Sigmoid colon (tissue), 6 donors: ENCODE measurements at regions not wholly inside any gene's neighbourhood (a gene's known extent, or its start where the extent isn't known, plus 50 kb on each side); places are given as distances from the start of the nearest gene placed in this dataset.

Experiments
- DNase-seq: peaks from one replicate; pipeline ENCODE4 v3.0.0-alpha.2; 2019
- H3K27ac ChIP-seq, 4 donors: fragments of 200-600 bp; sonication (generic); one replicate each; pipeline ENCODE4 v1.5.1; 2016 to 2019; ENCODE audit warnings: mild to moderate bottlenecking in 1 of 4
- H3K27me3 ChIP-seq, 3 donors: fragments of 200-600 bp; sonication (generic); one replicate each; pipeline ENCODE4 v1.5.1; 2019; ENCODE audit warnings: mild to moderate bottlenecking in 1 of 3
- H3K36me3 ChIP-seq, 4 donors: fragments of 200-600 bp; sonication (generic); one replicate each; pipeline ENCODE4 v1.5.1; 2016 to 2019
- H3K4me1 ChIP-seq, 4 donors: fragments of 200-600 bp; sonication (generic); one replicate each; pipeline ENCODE4 v1.5.1; 2017 to 2019
- H3K4me3 ChIP-seq, 4 donors: fragments of 200-600 bp; sonication (generic); one replicate each; pipeline ENCODE4 v1.5.1; 2017 to 2019; ENCODE audit warnings: mild to moderate bottlenecking in 2 of 4, moderate library complexity in 1 of 4
- H3K9me3 ChIP-seq, 4 donors: fragments of 200-600 bp in 3 of 4; sonication (generic) in 3 of 4; one replicate each; pipeline versions ENCODE4 v1.5.1 to v1.6.1; 2013 to 2019
- CTCF ChIP-seq, 4 experiments: fragments of 450-650 bp in 3 of 4; fragments of 200-600 bp in 1 of 4; IDR thresholded peaks; one replicate each; pipeline ENCODE4 v1.5.1; 2016 to 2019; ENCODE audit warnings: antibody characterized with exemption in 4 of 4, mild to moderate bottlenecking in 3 of 4, moderate library complexity in 2 of 4
- EP300 ChIP-seq, 4 donors: sonication (generic); formaldehyde crosslinking; IDR thresholded peaks; one replicate each; pipeline ENCODE4 v1.6.1; 2017; ENCODE audit warnings: antibody characterized with exemption in 4 of 4
- POLR2A ChIP-seq, 2 donors: fragments of 450-650 bp; IDR thresholded peaks; one replicate each; pipeline ENCODE4 v1.6.1; 2016; ENCODE audit warnings: antibody characterized with exemption in 2 of 2, mild to moderate bottlenecking in 2 of 2, moderate library complexity in 2 of 2
- POLR2AphosphoS5 ChIP-seq, 4 donors: sonication (generic); formaldehyde crosslinking; IDR thresholded peaks; one replicate each; pipeline ENCODE4 v1.6.1; 2017; ENCODE audit warnings: antibody characterized with exemption in 4 of 4
- WGBS, 2 donors: extraction: QIAGEN DNeasy Blood & Tissue Kit; methylation state at CpG; one replicate each; pipeline ENCODE4 v1.1.7; 2013; 5-methylcytosine and 5-hydroxymethylcytosine counted together
- intact Hi-C: fragments of 100-400 bp; cut with DNase I; formaldehyde crosslinking; loops from one replicate; pipeline ENCODE4 v1.15.1; 2023
- donor health status: healthy with polysubstance abuse.
- donor health status: healthy.

- Histone ChIP-seq H3K27me3 (no peaks in the 10 kb centered on the region), H3K9me3 (no peaks in the 10 kb centered on the region), H3K36me3 (no peaks in the 10 kb centered on the region), H3K27ac (peak overlapping the region in 2 of 4 donors; percentile 21 to 79), H3K4me1 (peaks cover 0 to 51% (median 39%) of the 10 kb centered on the region in 4 donors), H3K4me3 (no peak overlapping the region)
- DNase-seq, result no peak
- WGBS, 2 donors, result 86 to 88% methylated on average over 7 of the region's 7 CpGs
- intact Hi-C loops, result no loop called here
- TF ChIP-seq CTCF (IDR thresholded peaks at IDR 0.05) (no peak), EP300 (IDR thresholded peaks at IDR 0.05) (no peak), POLR2A (IDR thresholded peaks at IDR 0.05) (no peak), POLR2AphosphoS5 (IDR thresholded peaks at IDR 0.05) (no peak)
These were observed 75.4 kb downstream of the VCPKMT start for GRCh38 chr14:50040895-50041465.

GRCh38 chr14:50041980-50042379 is 74.4 kb downstream of the VCPKMT start:
- H3K27ac ChIP-seq, result no peak overlapping the region
- DNase-seq, result no peak
- no peaks in the 10 kb centered on the region for H3K36me3 ChIP-seq
- H3K4me3 ChIP-seq, result no peak overlapping the region
- TF ChIP-seq CTCF (IDR thresholded peaks at IDR 0.05) (no peak), POLR2AphosphoS5 (IDR thresholded peaks at IDR 0.05) (no peak)
- H3K9me3 ChIP-seq, result no peaks in the 10 kb centered on the region
- H3K4me1 ChIP-seq, result peaks cover 0 to 44% (median 35%) of the 10 kb centered on the region in 4 donors
- 95 to 97% methylated on average over 3 of the region's 3 CpGs for WGBS, 2 donors
- H3K27me3 ChIP-seq, result no peaks in the 10 kb centered on the region
- intact Hi-C loops, result no loop called here

- Histone ChIP-seq H3K36me3 (no peaks in the 10 kb centered on the region), H3K27me3 (no peaks in the 10 kb centered on the region), H3K4me3 (no peak overlapping the region), H3K4me1 (peaks cover 0 to 23% (median 20%) of the 10 kb centered on the region in 4 donors), H3K27ac (peak overlapping the region; percentile 25 to 79 (median 69)), H3K9me3 (no peaks in the 10 kb centered on the region)
- 39 to 65% methylated on average over 4 of the region's 4 CpGs for WGBS, 2 donors
- DNase-seq, result no peak
- no peak for TF ChIP-seq POLR2AphosphoS5 (IDR thresholded peaks at IDR 0.05)
- TF ChIP-seq POLR2A (IDR thresholded peaks at IDR 0.05), result no peak
- no peak for TF ChIP-seq CTCF (IDR thresholded peaks at IDR 0.05)
- no peak for TF ChIP-seq EP300 (IDR thresholded peaks at IDR 0.05)
- intact Hi-C loops, result no loop called here
These were observed 72.2 kb downstream of the VCPKMT start for GRCh38 chr14:50044042-50044651.

GRCh38 chr14:50045039-50045711 is 71.2 kb downstream of the VCPKMT start:
- no peak overlapping the region for H3K4me3 ChIP-seq
- no peaks in the 10 kb centered on the region for H3K9me3 ChIP-seq
- TF ChIP-seq POLR2A (IDR thresholded peaks at IDR 0.05) (no peak), CTCF (IDR thresholded peaks at IDR 0.05) (no peak), EP300 (IDR thresholded peaks at IDR 0.05) (peak in 1 of 4 donors; percentile 30), POLR2AphosphoS5 (IDR thresholded peaks at IDR 0.05) (peak; percentile 21 to 85 (median 58))

More at GRCh38 chr14:50045039-50045711, 71.2 kb downstream of the VCPKMT start:
- 5 to 10% methylated on average over 8 of the region's 8 CpGs for WGBS, 2 donors
- peak overlapping the region; percentile 66 to 79 (median 72) for H3K27ac ChIP-seq
- H3K36me3 ChIP-seq, result no peaks in the 10 kb centered on the region
- peaks cover 0 to 21% (median 20%) of the 10 kb centered on the region in 4 donors for H3K4me1 ChIP-seq
- intact Hi-C loops, result no loop called here
- no peaks in the 10 kb centered on the region for H3K27me3 ChIP-seq
- peak; percentile 91 for DNase-seq
